Germinal center (tissue), 1 donor: ENCODE measurements at regions not wholly inside any gene's neighbourhood (a gene's known extent, or its start where the extent isn't known, plus 50 kb on each side); places are given as distances from the start of the nearest gene placed in this dataset.

Experiments used
- DNase-seq: peaks from one replicate; pipeline ENCODE4 v3.0.0; 2012; ENCODE audit warnings: mixed read lengths, low spot score

GRCh38 chr11:116162086-116162885, 610.5 kb downstream of the BUD13 start:
- DNase-seq: no peak

GRCh38 chr11:116148645-116149044, 624.1 kb downstream of the BUD13 start:
- no peak for DNase-seq

DNA sequence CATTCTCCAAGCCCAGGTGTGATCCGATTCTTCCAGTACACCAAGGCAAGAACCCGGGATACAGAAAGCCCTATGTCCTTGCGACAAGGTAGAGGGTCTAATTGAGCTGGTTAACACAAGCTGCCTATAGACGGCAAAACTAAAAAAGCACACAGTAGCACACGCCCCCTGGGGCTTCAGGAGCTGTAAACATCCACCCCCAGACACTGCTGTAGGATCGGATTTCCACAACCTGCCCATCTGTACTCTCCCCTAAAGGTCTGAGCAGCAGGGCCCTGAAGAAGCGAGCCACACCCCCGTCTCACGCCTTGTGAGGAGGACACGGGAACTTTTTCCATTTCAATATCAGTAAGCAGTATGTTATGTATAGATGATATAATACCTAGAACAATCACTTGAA, 624.7 kb downstream of the BUD13 start:
- DNase-seq: no peak

DNA sequence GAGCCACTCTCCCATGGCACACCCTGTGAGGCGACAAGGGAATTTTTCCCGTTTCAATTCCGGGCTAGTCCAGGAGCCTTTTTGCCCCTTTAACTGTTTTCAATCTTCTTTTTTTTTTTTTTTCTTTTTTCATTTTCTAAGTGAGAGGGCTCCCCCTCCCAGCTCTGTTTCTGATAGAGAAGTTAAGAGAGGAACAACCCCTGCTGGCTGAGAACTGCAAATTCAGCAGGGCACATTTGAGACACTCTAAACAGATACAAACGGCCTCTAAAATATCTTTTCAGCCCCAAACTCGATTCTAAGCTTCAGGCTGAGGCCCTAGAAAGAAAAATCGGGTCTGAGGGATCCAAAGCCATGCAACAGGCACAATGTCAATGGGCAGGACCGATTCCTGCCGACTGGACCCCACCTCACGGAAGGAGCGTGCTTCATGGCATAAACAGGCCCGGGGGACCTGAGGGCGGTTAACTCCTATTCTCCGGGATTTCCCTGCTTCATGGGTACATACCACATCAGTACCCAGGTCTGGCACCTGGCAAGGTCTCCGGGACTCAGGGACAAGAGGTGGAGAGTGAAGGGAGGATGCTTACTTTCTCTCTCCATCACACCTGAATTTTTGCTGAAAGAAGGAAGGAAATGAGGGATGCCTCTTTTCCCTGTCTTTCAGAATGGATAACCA, 627.5 kb downstream of the BUD13 start:
- DNase-seq: no peak

DNA sequence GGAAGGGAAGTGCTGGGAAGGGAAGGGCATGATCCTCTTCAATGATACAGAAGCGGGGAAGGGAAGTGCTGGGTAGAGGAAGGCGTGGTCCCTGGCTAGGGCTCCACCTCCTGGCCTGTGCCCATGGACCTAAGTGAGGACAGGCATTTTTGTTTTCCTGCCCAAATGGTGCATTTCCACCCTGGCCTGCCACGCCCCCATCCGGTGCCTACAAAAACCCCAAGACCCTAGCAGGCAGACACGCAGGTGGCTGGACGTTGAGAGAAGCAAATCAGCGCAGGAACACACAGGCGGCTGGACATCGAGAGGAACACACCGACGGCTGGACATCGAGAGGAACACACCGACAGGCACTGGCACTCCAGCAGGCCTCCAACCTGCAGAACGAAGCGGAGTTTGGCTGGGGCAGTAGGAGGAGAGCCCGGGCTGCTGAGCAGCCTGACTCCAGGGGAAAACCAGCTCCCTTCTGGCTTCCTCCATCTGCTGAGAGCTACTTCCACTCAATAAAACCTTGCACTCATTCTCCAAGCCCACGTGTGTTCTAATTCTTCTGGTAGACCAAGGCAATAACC, 628.3 kb downstream of the BUD13 start:
- DNase-seq: no peak

- DNase-seq: no peak
Measured at GRCh38 chr11:116138280-116138679, 634.1 kb upstream of the CADM1 start.

DNA sequence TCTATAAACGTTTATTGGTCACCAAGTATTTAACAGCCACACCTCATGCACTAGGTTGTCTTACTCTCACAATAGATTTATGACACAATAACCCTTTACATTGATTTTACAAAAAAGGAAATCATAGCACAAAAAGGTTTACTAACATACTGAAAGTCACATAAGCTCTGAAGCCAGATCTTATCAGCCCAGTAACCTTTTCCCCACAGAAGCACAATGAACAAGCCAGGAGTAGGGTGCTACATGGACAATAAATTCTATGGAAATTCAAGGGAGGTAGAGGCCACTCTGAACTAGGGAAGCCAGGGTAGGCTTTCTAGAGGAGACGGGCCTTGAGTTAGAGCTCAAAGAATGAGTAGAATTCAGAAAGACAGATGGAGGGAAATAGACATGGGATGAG, 633.5 kb upstream of the CADM1 start:
- DNase-seq: no peak

GRCh38 chr11:116136987-116137674, 632.9 kb upstream of the CADM1 start:
- no peak for DNase-seq

GRCh38 chr11:116135891-116136290, 631.7 kb upstream of the CADM1 start:
- no peak for DNase-seq

GRCh38 chr11:116134450-116134849, 630.2 kb upstream of the CADM1 start:
- DNase-seq: no peak

- DNase-seq: no peak
Measured at GRCh38 chr11:116132273-116132978, 628.2 kb upstream of the CADM1 start.

- no peak for DNase-seq
Measured at GRCh38 chr11:116130122-116130521, 625.9 kb upstream of the CADM1 start.

DNA sequence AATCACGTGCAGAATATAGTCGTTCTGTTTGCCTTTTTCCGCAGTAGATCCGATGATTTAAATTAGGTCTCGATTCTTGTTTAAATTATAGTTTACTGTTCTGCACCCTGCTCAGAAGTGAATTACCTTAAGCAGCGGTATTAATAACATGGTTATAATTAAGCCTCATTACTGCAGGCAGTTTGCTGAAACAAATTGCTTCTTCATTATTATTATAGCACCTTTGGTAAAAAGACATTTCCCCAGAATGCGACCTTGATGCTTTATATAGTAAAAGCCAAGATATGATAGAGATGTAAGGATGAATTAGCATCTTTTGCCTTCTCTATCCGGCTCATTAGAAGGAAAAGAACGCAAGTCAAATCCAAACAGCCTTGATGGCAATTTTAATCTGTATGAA, 625.2 kb upstream of the CADM1 start:
- no peak for DNase-seq

- DNase-seq: no peak
Measured at GRCh38 chr11:116126562-116126961, 622.3 kb upstream of the CADM1 start.

DNA sequence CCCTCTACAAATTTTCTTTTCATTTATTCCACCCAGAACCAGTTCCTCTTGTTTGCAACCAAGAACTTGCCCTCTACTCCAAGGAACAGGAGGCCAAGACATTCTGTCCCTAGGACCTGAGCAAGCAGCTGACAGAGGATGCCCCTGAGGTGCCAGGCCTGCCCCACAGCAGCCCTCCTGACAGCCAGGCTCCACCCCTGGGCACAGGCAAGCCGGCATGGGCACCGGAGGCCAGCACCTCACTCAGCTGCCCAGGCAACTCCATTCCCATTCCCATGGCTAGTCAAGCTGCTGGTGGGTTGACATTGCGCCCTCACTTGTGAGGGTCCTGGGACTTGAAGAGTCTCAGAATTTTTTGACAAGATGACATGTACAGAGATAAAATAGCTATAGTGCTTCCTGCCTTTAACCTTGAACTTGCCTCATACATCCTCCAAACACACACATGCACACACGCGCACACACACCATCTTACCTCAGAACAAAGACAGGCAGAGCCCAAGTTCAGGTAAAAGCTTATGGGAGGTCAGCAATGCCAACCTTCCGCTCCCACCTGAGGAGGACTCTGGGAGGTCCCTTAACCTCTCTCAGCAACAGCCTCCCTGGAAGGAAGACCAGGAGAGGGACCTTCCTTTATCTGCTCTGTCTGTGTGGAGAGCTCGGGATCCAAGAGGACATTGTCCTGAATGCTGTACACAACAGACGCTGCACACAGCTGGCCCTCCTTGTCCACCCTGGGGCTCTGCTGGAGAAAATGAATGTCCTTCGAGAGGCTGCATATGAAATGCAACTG, 620.9 kb upstream of the CADM1 start:
- no peak for DNase-seq

GRCh38 chr11:116123739-116124138, 619.5 kb upstream of the CADM1 start:
- no peak for DNase-seq

GRCh38 chr11:116122697-116123472, 618.7 kb upstream of the CADM1 start:
- no peak for DNase-seq

GRCh38 chr11:116119158-116119557, 614.9 kb upstream of the CADM1 start:
- DNase-seq: no peak

DNA sequence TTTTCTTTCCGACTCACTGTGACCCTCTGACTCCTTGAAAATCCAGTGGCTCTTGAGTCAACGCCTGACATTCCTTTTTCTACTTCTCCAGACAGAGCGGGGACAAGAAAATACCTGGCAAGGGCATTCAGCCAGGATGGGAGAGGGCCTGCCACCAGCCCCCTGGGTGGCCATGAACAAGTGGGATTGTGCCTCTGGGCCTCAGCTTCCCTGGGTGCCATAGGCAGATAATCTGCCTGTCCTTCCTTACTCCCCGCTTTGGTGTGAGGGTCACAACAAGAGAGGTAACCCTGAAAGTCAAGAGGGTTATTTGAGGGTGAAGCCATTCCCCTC, 613.9 kb upstream of the CADM1 start:
- no peak for DNase-seq

DNA sequence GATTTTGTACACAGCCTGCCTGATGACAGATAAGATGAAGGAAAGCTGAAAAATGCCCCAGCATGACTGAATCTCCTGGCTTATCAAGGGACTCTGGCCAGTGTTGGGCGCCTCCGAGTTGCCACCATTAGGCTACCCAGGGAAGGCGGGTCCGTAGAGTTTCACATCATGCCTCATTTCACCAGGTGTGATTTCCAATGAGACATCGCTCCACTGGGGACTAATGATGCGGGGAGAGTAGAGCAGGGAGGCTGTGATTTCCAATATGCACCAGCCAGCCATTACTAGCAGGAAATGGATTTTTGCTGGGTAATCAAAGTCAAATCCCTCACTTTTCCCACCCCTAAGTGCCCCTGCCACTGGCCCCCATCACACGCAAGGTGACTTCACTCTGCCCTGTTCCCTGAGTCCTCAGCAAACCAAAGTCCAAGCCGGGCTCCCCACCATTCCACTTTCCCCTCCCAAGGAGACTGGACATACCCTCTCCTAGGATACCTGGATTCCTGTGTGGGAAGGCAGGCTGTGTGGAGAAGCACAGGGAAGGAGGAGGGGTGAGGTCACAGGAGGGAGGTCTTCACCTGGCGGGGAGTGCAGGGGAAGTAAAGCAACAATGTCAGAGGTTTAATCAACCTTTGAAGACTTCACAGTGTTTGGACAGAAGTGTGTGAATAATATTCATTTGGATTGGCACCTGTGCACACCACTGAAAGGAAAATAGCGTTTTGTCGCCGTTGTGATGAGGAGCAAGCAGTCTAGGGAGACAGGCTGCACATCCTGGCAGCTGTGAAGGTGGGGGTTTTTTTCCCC, 613.3 kb upstream of the CADM1 start:
- DNase-seq: no peak
